Adrenal gland (tissue), 5 donors: ENCODE measurements at regions not wholly inside any gene's neighbourhood (a gene's known extent, or its start where the extent isn't known, plus 50 kb on each side); places are given as distances from the start of the nearest gene placed in this dataset.
"Not testable (repeated sequence)": the region's sequence is repeated elsewhere in the genome, so short reads cannot be mapped to it uniquely, and the experiment has no call there.

ENCODE experiments used
- CTCF ChIP-seq, 6 experiments: fragments of 450-650 bp in 4 of 6; fragments of 200-600 bp in 2 of 6; sonication (generic) in 1 of 6; IDR thresholded peaks; 1 replicate in 5 of 6; 2 replicates in 1 of 6; pipeline versions ENCODE4 v1.5.1 to v1.8.0; 2016 to 2021; ENCODE audit warnings: antibody characterized with exemption in 6 of 6, mild to moderate bottlenecking in 2 of 6, moderate library complexity in 1 of 6
- POLR2A ChIP-seq, 2 donors: fragments of 450-650 bp; IDR thresholded peaks; one replicate each; pipeline ENCODE4 v1.6.1; 2017; ENCODE audit warnings: antibody characterized with exemption in 2 of 2, mild to moderate bottlenecking in 2 of 2, moderate library complexity in 1 of 2
- donor health status: DM: no; HTN: no; CAD: no.

- TF ChIP-seq CTCF, POLR2A (IDR thresholded peaks at IDR 0.05): not testable (repeated sequence)
These were observed 202.0 kb upstream of the FOXK1 start for GRCh38 chr7:4480131-4480530.
